ENCODE measurements at regions not wholly inside any gene's neighbourhood (a gene's known extent, or its start where the extent isn't known, plus 50 kb on each side); places are given as distances from the start of the nearest gene placed in this dataset.
"Not testable (repeated sequence)": the region's sequence is repeated elsewhere in the genome, so short reads cannot be mapped to it uniquely, and the experiment has no call there.

GRCh38 chr11:69205743-69206612 lies 50.2 kb downstream of the SMIM38 start:
- TF ChIP-seq ZFX (IDR thresholded peaks at IDR 0.05), result no peak
- no peak for TF ChIP-seq CTCF (conservative IDR thresholded peaks at IDR 0.05)
- H3K27ac ChIP-seq, result no peak overlapping the region

- not testable (repeated sequence) for H3K27ac ChIP-seq
Observed at GRCh38 chr11:69206613-69206965, 50.9 kb downstream of the SMIM38 start.

GRCh38 chr11:69207165-69207889 lies 51.6 kb downstream of the SMIM38 start:
- H3K27ac ChIP-seq, result no peak overlapping the region
- no peak for TF ChIP-seq CTCF (conservative IDR thresholded peaks at IDR 0.05)
- no peak for TF ChIP-seq ZFX (IDR thresholded peaks at IDR 0.05)

GRCh38 chr11:69208190-69209037 lies 52.7 kb downstream of the SMIM38 start:
- TF ChIP-seq CTCF (conservative IDR thresholded peaks at IDR 0.05) (no peak), ZFX (IDR thresholded peaks at IDR 0.05) (no peak)
- no peak overlapping the region for H3K27ac ChIP-seq

- H3K27ac ChIP-seq, result no peak overlapping the region
- TF ChIP-seq ZFX (IDR thresholded peaks at IDR 0.05) (no peak), CTCF (conservative IDR thresholded peaks at IDR 0.05) (no peak)
Observed at GRCh38 chr11:69209038-69209350, 53.3 kb downstream of the SMIM38 start.

GRCh38 chr11:69209421-69210309 lies 53.9 kb downstream of the SMIM38 start:
- H3K27ac ChIP-seq, result no peak overlapping the region
- no peak for TF ChIP-seq CTCF (conservative IDR thresholded peaks at IDR 0.05)
- TF ChIP-seq ZFX (IDR thresholded peaks at IDR 0.05), result no peak

Measured in C4-2B (cell line).